ENCODE measurements at regions not wholly inside any gene's neighbourhood (a gene's known extent, or its start where the extent isn't known, plus 50 kb on each side); places are given as distances from the start of the nearest gene placed in this dataset.

- no peak for DNase-seq (ENCODE audit: low spot score)
These were observed 76.6 kb upstream of the LINGO1 start for GRCh38 chr15:77709135-77709886.

DNA sequence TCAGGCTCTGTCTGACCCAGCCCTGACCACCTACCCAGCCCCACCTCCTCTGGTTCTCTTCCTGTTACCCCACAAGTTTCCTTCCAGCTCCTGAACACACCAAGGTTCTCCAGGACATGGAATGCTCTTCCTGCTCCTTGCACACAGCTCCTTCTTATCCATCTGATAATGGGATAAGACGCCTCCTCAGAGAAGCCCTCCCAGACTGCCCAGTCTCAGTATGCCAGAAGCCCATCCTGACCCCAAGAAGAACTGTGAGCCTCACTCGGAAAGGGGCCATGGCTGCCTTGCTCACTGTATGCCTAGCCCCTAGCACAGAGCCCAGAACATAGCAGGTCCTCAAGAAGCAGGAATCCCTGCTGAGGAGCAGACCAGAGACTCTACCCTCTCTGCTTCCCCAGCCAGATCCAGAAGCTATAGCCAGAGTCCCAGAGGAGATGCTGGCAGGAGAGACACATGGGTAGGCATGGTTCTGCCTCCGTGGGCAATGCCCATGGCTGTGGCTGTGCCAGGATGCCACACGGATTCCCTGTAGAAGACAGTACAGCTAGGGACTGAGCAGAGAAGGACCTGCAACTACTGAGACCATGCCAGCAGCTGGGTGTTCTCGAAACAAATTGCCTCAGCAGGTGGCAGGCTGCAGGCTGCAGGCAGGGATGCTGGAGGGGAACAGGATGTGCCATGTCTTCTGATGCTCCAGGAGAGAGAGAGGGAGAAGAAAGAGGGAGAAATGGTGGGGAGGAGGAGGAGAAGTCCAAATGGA, 74.0 kb upstream of the LINGO1 start:
- DNase-seq (ENCODE audit: low spot score): no peak

GRCh38 chr15:77702211-77702957, 69.7 kb upstream of the LINGO1 start:
- DNase-seq (ENCODE audit: low spot score): no peak

- DNase-seq (ENCODE audit: low spot score): no peak
These were observed 65.8 kb upstream of the LINGO1 start for GRCh38 chr15:77698481-77698880.

DNA sequence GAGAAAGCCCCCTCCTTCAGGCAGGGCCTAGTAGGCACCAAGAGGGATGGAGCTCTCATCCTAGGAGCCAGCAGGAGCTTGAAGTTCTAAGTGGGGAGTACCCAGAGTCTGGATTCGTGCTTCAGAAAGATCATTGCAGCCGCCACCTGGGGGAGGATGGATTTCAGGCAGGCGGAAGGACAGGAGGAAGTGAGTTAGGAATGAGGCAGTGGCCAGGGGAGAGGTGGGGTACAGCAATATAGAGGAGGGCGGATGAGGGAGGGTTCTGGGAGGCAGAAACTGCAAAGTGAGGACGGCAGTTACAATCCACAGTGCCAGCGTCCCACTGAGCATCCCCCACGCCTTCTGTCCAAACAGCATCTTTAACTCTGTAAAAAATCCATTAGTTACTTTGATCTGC, 65.2 kb upstream of the LINGO1 start:
- DNase-seq (ENCODE audit: low spot score): no peak

DNA sequence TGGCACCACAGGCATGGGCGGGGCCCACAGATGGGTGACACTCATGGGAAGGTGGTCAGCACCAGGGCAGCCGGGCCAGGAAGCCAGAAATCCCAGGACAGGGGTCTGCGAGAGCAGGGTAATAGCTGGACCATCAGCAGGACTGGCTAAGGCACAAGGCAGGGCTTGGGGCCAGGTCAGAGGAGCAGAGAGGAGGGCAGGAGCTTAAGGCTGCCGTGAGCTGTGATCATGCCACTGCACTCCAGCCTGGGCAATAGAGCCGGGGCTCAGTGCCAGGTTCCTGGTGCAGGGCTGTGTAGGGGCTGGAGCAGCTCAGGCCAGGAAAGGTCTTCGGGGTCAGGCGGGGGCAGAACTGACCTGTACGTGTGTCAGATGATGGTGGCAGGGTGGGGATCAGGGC, 64.2 kb upstream of the LINGO1 start:
- DNase-seq (ENCODE audit: low spot score): no peak

GRCh38 chr15:77695961-77696582, 63.4 kb upstream of the LINGO1 start:
- DNase-seq (ENCODE audit: low spot score): no peak

DNA sequence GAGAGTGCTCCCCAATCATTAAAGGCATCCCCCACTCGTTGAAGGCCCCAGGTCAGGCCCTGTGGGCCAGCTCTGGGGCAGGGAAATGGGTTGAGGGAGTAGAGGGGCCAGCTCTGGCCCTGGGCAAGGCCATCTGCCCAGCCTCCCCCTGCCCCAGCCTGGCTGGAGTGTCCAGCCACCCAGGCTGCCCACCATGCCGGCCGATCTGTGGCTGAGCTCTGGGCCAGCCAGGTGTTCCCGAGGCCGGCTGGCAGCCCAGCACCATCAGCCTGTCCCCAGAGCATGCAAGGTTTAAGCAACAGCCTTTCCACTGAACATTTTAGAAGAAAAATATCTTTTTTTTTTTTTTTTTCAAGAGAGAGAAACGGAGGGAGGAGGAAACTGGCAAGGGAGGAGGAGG, 62.8 kb upstream of the LINGO1 start:
- no peak for DNase-seq (ENCODE audit: low spot score)

DNA sequence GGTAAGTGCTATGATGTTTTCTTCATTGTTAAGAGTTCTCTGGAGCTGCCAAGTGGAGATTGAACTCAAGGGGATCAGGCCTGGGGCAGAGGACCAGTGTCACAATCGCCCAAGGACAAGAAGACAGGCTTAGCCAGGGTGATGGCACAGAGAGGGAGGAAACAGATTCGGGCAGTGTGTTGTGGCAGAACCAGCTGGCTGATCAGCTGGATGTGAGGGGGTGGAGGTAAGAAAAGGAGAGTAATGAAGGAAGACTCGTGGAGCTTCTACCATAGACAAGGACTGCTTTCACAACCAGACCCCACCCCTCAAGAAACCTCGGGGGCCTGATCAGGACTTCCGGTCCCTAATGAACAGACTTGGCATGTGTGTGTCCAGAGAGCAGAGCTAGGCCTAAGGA, 60.9 kb upstream of the LINGO1 start:
- DNase-seq (ENCODE audit: low spot score): no peak

GRCh38 chr15:77692614-77693013, 59.9 kb upstream of the LINGO1 start:
- no peak for DNase-seq (ENCODE audit: low spot score)

- DNase-seq (ENCODE audit: low spot score): no peak
These were observed 58.9 kb upstream of the LINGO1 start for GRCh38 chr15:77691607-77692006.

DNA sequence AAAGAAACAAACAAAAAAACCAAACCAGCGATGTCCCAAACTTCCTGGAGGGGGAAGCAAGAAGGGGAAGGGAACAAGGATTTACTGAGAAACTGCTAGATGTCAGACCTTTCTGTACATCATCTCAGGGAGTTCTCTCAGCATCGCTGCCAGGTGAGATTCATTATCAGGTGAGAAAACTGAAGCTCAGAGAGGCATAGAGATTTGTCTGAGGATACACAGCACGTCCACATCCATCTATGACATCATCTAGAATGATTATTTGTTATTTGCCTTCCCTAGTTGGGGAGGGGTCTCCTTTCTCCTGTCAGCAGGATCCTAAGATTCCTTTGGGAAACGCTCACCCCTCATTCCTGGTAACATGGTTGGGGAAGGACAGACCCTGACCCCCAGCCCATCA, 57.1 kb upstream of the LINGO1 start:
- no peak for DNase-seq (ENCODE audit: low spot score)

DNA sequence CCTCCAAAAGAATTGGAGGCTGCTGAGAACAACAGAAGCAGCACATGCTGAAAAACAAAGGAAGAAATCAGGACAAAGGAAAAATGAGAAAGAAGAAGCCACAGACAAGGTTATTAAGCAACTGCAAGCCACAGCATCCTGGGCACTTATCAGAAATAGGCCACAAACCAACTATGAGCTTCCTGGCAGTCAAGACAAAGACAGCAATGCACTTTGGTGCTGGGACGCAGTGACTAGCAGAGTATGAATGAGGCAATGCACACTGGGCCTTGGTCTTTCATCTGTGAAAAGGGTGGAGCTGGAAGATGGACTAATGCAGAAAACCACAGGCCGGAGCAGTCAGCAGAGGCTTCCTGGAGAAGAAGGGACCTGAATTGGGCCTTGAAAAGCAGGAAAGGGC, 56.0 kb upstream of the LINGO1 start:
- DNase-seq (ENCODE audit: low spot score): no peak

- no peak for DNase-seq (ENCODE audit: low spot score)
These were observed 55.6 kb upstream of the LINGO1 start for GRCh38 chr15:77688266-77688665.

DNA sequence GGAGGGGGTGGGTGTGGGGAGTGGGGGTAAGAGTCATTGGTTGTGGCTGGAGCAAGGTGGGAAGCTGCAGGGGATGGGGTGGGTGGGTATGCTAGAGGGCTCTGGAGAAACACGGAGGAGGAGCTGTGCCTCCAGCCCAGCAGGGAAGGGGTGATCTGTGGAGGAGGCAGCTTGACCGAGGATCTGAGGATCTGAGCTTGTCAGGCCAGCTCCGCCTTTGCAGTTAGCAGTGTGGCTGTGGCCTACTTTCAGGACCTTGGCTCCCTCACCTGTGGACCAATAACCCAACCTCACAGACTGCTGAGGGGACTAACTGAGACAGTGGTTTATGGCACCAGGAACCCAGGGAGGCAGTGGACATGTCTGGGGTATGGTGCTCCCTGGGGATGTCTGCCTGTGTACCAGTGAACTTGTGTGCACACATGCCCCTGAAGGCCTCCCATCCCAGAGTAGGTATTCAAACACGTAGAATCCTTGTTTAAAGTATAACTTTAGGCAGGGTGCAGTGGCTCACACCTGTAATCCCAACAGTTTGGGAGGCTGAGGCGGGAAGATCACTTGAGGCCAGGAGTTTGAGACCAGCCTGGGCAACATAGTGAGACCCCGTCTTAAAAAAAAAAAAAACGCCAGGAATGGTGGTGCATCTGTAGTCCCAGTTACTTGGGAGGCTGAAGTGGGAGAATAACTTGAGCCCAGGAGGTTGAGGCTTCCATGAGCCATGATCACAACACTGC, 52.5 kb upstream of the LINGO1 start:
- no peak for DNase-seq (ENCODE audit: low spot score)

GRCh38 chr15:77684341-77685081, 51.8 kb upstream of the LINGO1 start:
- no peak for DNase-seq (ENCODE audit: low spot score)

GRCh38 chr15:77682564-77682963, 49.9 kb upstream of the LINGO1 start:
- peak; percentile 36 for DNase-seq (ENCODE audit: low spot score)

Measured in hepatic stellate cell (primary cell).